ENCODE measurements at regions not wholly inside any gene's neighbourhood (a gene's known extent, or its start where the extent isn't known, plus 50 kb on each side); places are given as distances from the start of the nearest gene placed in this dataset.

- no peaks in the 10 kb centered on the region for H3K9me3 ChIP-seq (ENCODE audit: control insufficient read depth, insufficient read depth, low read length)
- H3K56ac ChIP-seq (ENCODE audit: extremely low read depth, insufficient read depth, low read length) = no peak overlapping the region
- H2BK5ac ChIP-seq (ENCODE audit: low read depth, low read length, poor library complexity, severe bottlenecking) = no peak overlapping the region
- H3K14ac ChIP-seq (replicated peaks; ENCODE audit: low read depth, low read length) = no peak overlapping the region
- H3K9me1 ChIP-seq (ENCODE audit: insufficient read depth, low read length) = no peaks in the 10 kb centered on the region
- H3K4ac ChIP-seq (ENCODE audit: low read depth, low read length) = no peak overlapping the region
- WGBS, 2 experiments (ENCODE audit: extremely low coverage in 2 of 2, insufficient read length in 1 of 2) = no CpG with 5 or more reads among the region's 1 CpG
- no peak overlapping the region for H4K5ac ChIP-seq (ENCODE audit: low read depth, low read length)
- H2BK15ac ChIP-seq (ENCODE audit: low read depth, low read length) = no peak overlapping the region
- intact Hi-C loops (cut with micrococcal nuclease) = no loop called here
- no peaks in the 10 kb centered on the region for H3K27me3 ChIP-seq (ENCODE audit: control insufficient read depth, insufficient read depth, low read length)
- H3K79me1 ChIP-seq (ENCODE audit: low read depth in 1 of 2, low read length in 2 of 2) = no peaks in the 10 kb centered on the region
- no peak overlapping the region for H2BK120ac ChIP-seq (ENCODE audit: low read depth, low read length)
- no peak overlapping the region for H3K9ac ChIP-seq (ENCODE audit: low read depth, low read length)
- no TSS peak for BruUV-seq (replicated peaks)
- ChIA-PET POLR2A (ENCODE audit: unreplicated experiment) (no interaction called here), CTCF (interaction anchor here (2.4 kb wide), 1 partner anchor 11 kb away, joined by 8 read pairs; no protein-coding TSS in a partner anchor)
- H2BK20ac ChIP-seq (ENCODE audit: low read depth, low read length) = no peak overlapping the region
- H4K91ac ChIP-seq (ENCODE audit: insufficient read depth, low read depth, low read length) = no peak overlapping the region
- no peaks in the 10 kb centered on the region for H4K20me1 ChIP-seq (ENCODE audit: insufficient read depth, low read length)
- no peak for ATAC-seq (ENCODE audit: low read depth)
- H3K36me3 ChIP-seq (ENCODE audit: control insufficient read depth, insufficient read depth, low read length) = no peaks in the 10 kb centered on the region
- H3K4me3 ChIP-seq (ENCODE audit: insufficient read depth, low read depth, low read length) = no peak overlapping the region
- DNase-seq = no peak
- H2AK5ac ChIP-seq (ENCODE audit: low read depth, low read length) = no peak overlapping the region
- no peak overlapping the region for H3K18ac ChIP-seq (ENCODE audit: low read depth, low read length)
- H4K8ac ChIP-seq (ENCODE audit: low read depth in 2 of 2, low read length in 2 of 2) = no peak overlapping the region
- no peak overlapping the region for H3K27ac ChIP-seq (ENCODE audit: insufficient read depth, low read length)
- H3K4me1 ChIP-seq (ENCODE audit: control insufficient read depth, insufficient read depth, low read length) = peaks cover under 1% of the 10 kb centered on the region; the same call in 1 of the 2 replicates
- H3K23ac ChIP-seq (ENCODE audit: low read depth, low read length) = no peak overlapping the region
- no peak for TF ChIP-seq CEBPB (IDR thresholded peaks at IDR 0.05; ENCODE audit: low read depth, low read length)
- TF ChIP-seq RCOR1 (IDR thresholded peaks at IDR 0.05; ENCODE audit: insufficient replicate concordance, low read length) = no peak
- no peak for TF ChIP-seq USF2 (IDR thresholded peaks at IDR 0.05; ENCODE audit: low read depth, low read length)
- TF ChIP-seq RFX5 (IDR thresholded peaks at IDR 0.05; ENCODE audit: low read depth, low read length) = no peak
- TF ChIP-seq RAD21 (IDR thresholded peaks at IDR 0.05; ENCODE audit: low read length) = no peak
- TF ChIP-seq FOS (IDR thresholded peaks at IDR 0.05; ENCODE audit: low read depth, low read length) = no peak
- TF ChIP-seq CTCF (conservative IDR thresholded peaks at IDR 0.05; ENCODE audit: low read depth, low read length) = no peak
- no peak for TF ChIP-seq MXI1 (IDR thresholded peaks at IDR 0.05; ENCODE audit: borderline replicate concordance, low read depth, low read length)
- no peak for TF ChIP-seq BHLHE40 (IDR thresholded peaks at IDR 0.05; ENCODE audit: low read depth, low read length)
- no peak for TF ChIP-seq NFE2L2 (IDR thresholded peaks at IDR 0.05; ENCODE audit: low read depth, low read length)
- TF ChIP-seq SMC3 (IDR thresholded peaks at IDR 0.05; ENCODE audit: low read depth, low read length) = no peak
- TF ChIP-seq CHD1 (IDR thresholded peaks at IDR 0.05; ENCODE audit: low read depth, low read length) = no peak
- no peak for TF ChIP-seq MAFK (IDR thresholded peaks at IDR 0.05; ENCODE audit: low read depth, low read length)
- TF ChIP-seq MAZ (IDR thresholded peaks at IDR 0.05; ENCODE audit: borderline replicate concordance, low read depth, low read length) = no peak
- no peak for TF ChIP-seq ELK1 (IDR thresholded peaks at IDR 0.05; ENCODE audit: borderline replicate concordance, low read depth, low read length)
- TF ChIP-seq POLR2A (IDR thresholded peaks at IDR 0.05; ENCODE audit: low read depth, low read length) = no peak
- dilution Hi-C loops (cut with HindIII; ENCODE audit: low sequenced_read_pairs, unreplicated experiment) = no loop called here
- in situ Hi-C loops (cut with MboI; ENCODE audit: low sequenced_read_pairs) = no loop called here
- no peak overlapping the region for H2AFZ ChIP-seq (replicated peaks; ENCODE audit: low read length, poor library complexity)
- no peak overlapping the region for H3K4me2 ChIP-seq (ENCODE audit: low read depth, low read length)
- H2AK9ac ChIP-seq (replicated peaks; ENCODE audit: low read depth, low read length, poor library complexity) = no peak overlapping the region
Measured at GRCh38 chr3:115523458-115523857, 99.9 kb upstream of the GAP43 start.
